ENCODE measurements at regions not wholly inside any gene's neighbourhood (a gene's known extent, or its start where the extent isn't known, plus 50 kb on each side); places are given as distances from the start of the nearest gene placed in this dataset.

GRCh38 chr21:41064951-41065350 lies 103.0 kb upstream of the BACE2 start:
- no peaks in the 10 kb centered on the region for H3F3A ChIP-seq (ENCODE audit: insufficient read depth, low read length, poor library complexity, severe bottlenecking)
- no peak overlapping the region for H3K4me2 ChIP-seq (ENCODE audit: low read length)
- no peaks in the 10 kb centered on the region for H3K9me2 ChIP-seq (ENCODE audit: insufficient read depth, low read length)
- TF ChIP-seq TAF1 (IDR thresholded peaks at IDR 0.05; ENCODE audit: low read depth) = no peak
- TF ChIP-seq POLR2AphosphoS5 (IDR thresholded peaks at IDR 0.05) = no peak
- no peak for TF ChIP-seq RAD21 (conservative IDR thresholded peaks at IDR 0.05)
- TF ChIP-seq CTCF (IDR thresholded peaks at IDR 0.05; ENCODE audit: poor library complexity, severe bottlenecking) = no peak
- TF ChIP-seq, protein P1, sequence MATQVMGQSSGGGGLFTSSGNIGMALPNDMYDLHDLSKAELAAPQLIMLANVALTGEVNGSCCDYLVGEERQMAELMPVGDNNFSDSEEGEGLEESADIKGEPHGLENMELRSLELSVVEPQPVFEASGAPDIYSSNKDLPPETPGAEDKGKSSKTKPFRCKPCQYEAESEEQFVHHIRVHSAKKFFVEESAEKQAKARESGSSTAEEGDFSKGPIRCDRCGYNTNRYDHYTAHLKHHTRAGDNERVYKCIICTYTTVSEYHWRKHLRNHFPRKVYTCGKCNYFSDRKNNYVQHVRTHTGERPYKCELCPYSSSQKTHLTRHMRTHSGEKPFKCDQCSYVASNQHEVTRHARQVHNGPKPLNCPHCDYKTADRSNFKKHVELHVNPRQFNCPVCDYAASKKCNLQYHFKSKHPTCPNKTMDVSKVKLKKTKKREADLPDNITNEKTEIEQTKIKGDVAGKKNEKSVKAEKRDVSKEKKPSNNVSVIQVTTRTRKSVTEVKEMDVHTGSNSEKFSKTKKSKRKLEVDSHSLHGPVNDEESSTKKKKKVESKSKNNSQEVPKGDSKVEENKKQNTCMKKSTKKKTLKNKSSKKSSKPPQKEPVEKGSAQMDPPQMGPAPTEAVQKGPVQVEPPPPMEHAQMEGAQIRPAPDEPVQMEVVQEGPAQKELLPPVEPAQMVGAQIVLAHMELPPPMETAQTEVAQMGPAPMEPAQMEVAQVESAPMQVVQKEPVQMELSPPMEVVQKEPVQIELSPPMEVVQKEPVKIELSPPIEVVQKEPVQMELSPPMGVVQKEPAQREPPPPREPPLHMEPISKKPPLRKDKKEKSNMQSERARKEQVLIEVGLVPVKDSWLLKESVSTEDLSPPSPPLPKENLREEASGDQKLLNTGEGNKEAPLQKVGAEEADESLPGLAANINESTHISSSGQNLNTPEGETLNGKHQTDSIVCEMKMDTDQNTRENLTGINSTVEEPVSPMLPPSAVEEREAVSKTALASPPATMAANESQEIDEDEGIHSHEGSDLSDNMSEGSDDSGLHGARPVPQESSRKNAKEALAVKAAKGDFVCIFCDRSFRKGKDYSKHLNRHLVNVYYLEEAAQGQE (IDR thresholded peaks at IDR 0.05; ENCODE audit: borderline replicate concordance) = no peak
- TF ChIP-seq EP300 (conservative IDR thresholded peaks at IDR 0.05; ENCODE audit: poor library complexity, severe bottlenecking) = no peak
- no peak for TF ChIP-seq EZH2 (IDR thresholded peaks at IDR 0.05; ENCODE audit: borderline replicate concordance, insufficient read depth, low read length, poor library complexity, severe bottlenecking)
- TF ChIP-seq MXI1 (conservative IDR thresholded peaks at IDR 0.05; ENCODE audit: poor library complexity, severe bottlenecking) = no peak
- TF ChIP-seq SMC3 (conservative IDR thresholded peaks at IDR 0.05; ENCODE audit: poor library complexity) = no peak
- H3K36me3 ChIP-seq (ENCODE audit: insufficient read depth, low read length) = no peaks in the 10 kb centered on the region
- H3K4me3 ChIP-seq (ENCODE audit: low read length) = no peak overlapping the region
- H3K9me3 ChIP-seq (ENCODE audit: low read length) = no peaks in the 10 kb centered on the region
- no peak overlapping the region for H3K9ac ChIP-seq (ENCODE audit: low read length)
- H3K27me3 ChIP-seq (ENCODE audit: insufficient read depth, low read depth, low read length) = no peaks in the 10 kb centered on the region
- no peaks in the 10 kb centered on the region for H3K79me2 ChIP-seq (replicated peaks; ENCODE audit: insufficient read depth, low read length)
- H4K20me1 ChIP-seq (ENCODE audit: insufficient read depth) = no peaks in the 10 kb centered on the region
- no peak overlapping the region for H2AFZ ChIP-seq (ENCODE audit: low read depth, low read length)
- no peak overlapping the region for H3K27ac ChIP-seq (ENCODE audit: low read length)

GRCh38 chr21:41065539-41065938 lies 102.4 kb upstream of the BACE2 start:
- TF ChIP-seq RAD21 (conservative IDR thresholded peaks at IDR 0.05) (no peak), CTCF (IDR thresholded peaks at IDR 0.05; ENCODE audit: poor library complexity, severe bottlenecking) (no peak), EZH2 (IDR thresholded peaks at IDR 0.05; ENCODE audit: borderline replicate concordance, insufficient read depth, low read length, poor library complexity, severe bottlenecking) (no peak), MXI1 (conservative IDR thresholded peaks at IDR 0.05; ENCODE audit: poor library complexity, severe bottlenecking) (no peak), EP300 (conservative IDR thresholded peaks at IDR 0.05; ENCODE audit: poor library complexity, severe bottlenecking) (no peak), POLR2AphosphoS5 (IDR thresholded peaks at IDR 0.05) (no peak), SMC3 (conservative IDR thresholded peaks at IDR 0.05; ENCODE audit: poor library complexity) (no peak), TAF1 (IDR thresholded peaks at IDR 0.05; ENCODE audit: low read depth) (no peak)
- TF ChIP-seq, protein P1 (IDR thresholded peaks at IDR 0.05; ENCODE audit: borderline replicate concordance) = no peak

More at GRCh38 chr21:41065539-41065938, 102.4 kb upstream of the BACE2 start:
- Histone ChIP-seq H4K20me1 (ENCODE audit: insufficient read depth) (no peaks in the 10 kb centered on the region), H3F3A (ENCODE audit: insufficient read depth, low read length, poor library complexity, severe bottlenecking) (no peaks in the 10 kb centered on the region), H3K36me3 (ENCODE audit: insufficient read depth, low read length) (no peaks in the 10 kb centered on the region), H3K79me2 (replicated peaks; ENCODE audit: insufficient read depth, low read length) (no peaks in the 10 kb centered on the region), H2AFZ (ENCODE audit: low read depth, low read length) (no peak overlapping the region), H3K27ac (ENCODE audit: low read length) (no peak overlapping the region), H3K27me3 (ENCODE audit: insufficient read depth, low read depth, low read length) (no peaks in the 10 kb centered on the region), H3K9me3 (ENCODE audit: low read length) (no peaks in the 10 kb centered on the region), H3K9ac (ENCODE audit: low read length) (no peak overlapping the region), H3K4me3 (ENCODE audit: low read length) (no peak overlapping the region), H3K9me2 (ENCODE audit: insufficient read depth, low read length) (no peaks in the 10 kb centered on the region), H3K4me2 (ENCODE audit: low read length) (no peak overlapping the region)
